GM23248 (cell line): ENCODE measurements at regions not wholly inside any gene's neighbourhood (a gene's known extent, or its start where the extent isn't known, plus 50 kb on each side); places are given as distances from the start of the nearest gene placed in this dataset.

Experiments used
- EZH2 ChIP-seq: fragments of 200-600 bp; sonication (generic); IDR thresholded peaks from 2 replicates; pipeline ENCODE4 v1.6.1; 2018; ENCODE audit warnings: antibody characterized with exemption, mild to moderate bottlenecking; ENCODE audit not compliant: insufficient read depth, poor library complexity, severe bottlenecking
- EZH2phosphoT487 ChIP-seq: fragments of 200-600 bp; sonication (generic); IDR thresholded peaks from 2 replicates; pipeline ENCODE4 v1.6.1; 2018; ENCODE audit warnings: antibody characterized with exemption, moderate library complexity, mild to moderate bottlenecking, low read depth; ENCODE audit not compliant: insufficient read depth

DNA sequence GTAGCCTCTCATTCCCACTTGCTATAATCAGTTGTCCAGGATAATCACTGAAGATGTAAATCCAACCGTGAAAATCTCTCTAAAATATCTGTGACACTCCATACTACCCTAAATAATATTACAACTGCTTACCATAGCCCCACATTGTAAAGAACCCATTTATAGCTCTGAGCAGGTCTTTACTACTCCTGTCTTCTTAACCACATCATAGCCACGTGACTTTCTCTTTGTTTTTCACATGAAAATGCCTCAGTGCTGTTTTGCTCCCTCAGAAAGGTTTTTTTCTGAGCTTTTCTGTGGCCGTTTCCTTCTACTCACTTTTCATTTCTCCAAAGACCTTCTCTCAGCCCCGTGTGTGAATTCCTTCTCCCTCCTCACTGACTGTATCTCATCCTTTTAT lies 662.2 kb upstream of the ADARB2 start:
- TF ChIP-seq EZH2phosphoT487, result no peak
- no peak for TF ChIP-seq EZH2
